ENCODE measurements at regions not wholly inside any gene's neighbourhood (a gene's known extent, or its start where the extent isn't known, plus 50 kb on each side); places are given as distances from the start of the nearest gene placed in this dataset.

DNA sequence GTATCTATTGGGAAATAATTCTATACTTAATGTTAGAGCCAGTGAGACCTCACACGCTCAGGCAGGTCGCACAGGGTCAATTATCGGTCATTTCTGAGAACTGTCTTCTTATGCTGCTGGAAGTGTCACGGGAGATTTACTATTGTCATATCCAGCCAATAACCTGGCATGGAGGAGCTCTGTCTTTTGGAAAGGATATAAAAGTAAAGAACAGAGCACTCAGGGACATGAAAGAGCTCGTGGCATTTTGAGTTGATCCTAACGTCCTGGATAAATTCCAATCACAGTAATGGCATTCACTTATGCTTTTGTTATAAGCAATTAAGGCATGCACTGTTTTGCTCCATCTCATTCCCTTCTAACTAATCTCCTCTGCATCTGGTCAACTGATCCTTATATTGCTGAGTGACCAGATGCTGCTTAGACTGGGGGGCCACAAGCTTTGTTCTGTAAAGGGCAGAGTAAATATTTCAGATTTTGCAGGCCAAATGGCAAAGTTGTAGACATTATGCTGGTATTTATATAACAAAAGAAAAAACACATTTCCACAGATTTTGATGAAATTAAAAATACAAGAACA is 453.5 kb upstream of the SMIM21 start:
- H3K4me3 ChIP-seq (replicated peaks in 1 of 2; ENCODE audit: low read depth in 2 of 2, low read length in 2 of 2): no peak overlapping the region
- TF ChIP-seq CTCF (IDR thresholded peaks at IDR 0.05; ENCODE audit: low read depth, low read length): no peak
- no peak for DNase-seq (ENCODE audit: low read depth in 2 of 2)

GRCh38 chr18:75880266-75880665 is 452.8 kb upstream of the SMIM21 start:
- TF ChIP-seq CTCF (IDR thresholded peaks at IDR 0.05; ENCODE audit: low read depth, low read length): no peak
- DNase-seq (ENCODE audit: low read depth in 2 of 2): no peak
- H3K4me3 ChIP-seq (replicated peaks in 1 of 2; ENCODE audit: low read depth in 2 of 2, low read length in 2 of 2): no peak overlapping the region

DNA sequence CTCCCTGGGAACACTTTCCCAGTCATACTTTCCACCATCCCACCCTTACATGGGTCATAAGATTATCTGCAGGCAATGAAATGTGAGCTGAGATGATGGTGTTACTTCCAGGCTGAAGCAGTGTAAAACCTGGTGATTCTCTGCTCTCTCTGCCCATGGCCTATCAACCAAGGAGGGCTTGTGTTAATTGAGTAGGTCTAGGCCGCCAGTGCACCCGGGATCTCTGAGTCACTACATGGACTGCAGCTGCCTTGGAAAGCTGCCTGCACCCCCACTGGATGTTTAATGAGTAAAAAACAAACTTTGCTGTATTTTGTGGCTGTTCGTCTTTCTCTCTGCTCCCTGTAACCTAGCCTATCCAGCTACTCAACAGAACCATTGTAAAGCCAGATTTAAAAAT is 451.7 kb upstream of the SMIM21 start:
- TF ChIP-seq CTCF (IDR thresholded peaks at IDR 0.05; ENCODE audit: low read depth, low read length): no peak
- DNase-seq (ENCODE audit: low read depth in 2 of 2): no peak
- no peak overlapping the region for H3K4me3 ChIP-seq (replicated peaks in 1 of 2; ENCODE audit: low read depth in 2 of 2, low read length in 2 of 2)

- DNase-seq (ENCODE audit: low read depth in 2 of 2): no peak
- no peak for TF ChIP-seq CTCF (IDR thresholded peaks at IDR 0.05; ENCODE audit: low read depth, low read length)
- no peak overlapping the region for H3K4me3 ChIP-seq (replicated peaks in 1 of 2; ENCODE audit: low read depth in 2 of 2, low read length in 2 of 2)
Observed at GRCh38 chr18:75875559-75875958, 448.1 kb upstream of the SMIM21 start.

DNA sequence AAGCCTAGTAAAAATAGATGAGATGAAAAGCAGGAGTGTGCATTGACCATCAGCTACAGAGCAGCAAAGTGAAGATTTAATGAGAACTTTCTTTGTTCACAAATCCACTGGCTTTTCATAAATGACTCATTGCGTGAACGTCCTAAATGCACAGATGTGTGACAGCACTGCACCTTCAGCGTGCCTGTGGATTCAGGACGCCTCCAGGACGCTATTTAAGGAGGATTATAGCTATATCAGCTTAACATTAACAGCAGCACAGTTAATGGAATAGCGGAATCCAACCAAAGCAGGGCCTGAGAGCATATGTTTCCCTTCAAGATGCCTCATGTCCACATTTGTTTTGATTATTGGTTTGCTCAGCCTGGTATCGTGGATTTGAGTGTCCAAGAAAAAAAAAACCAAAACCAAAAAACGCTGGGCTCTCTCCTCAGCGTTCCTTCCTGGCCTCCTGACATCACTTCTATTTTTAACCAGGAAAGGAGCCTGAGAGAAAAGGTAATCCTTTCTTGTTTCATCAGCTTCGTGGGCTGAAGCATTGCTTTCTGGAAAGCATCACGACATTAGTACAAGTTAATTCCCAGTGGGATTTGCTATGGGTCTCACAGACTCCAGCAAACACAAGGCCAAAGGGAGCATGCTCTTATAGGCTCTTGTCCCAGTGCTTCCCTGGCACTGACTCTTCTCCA is 447.0 kb upstream of the SMIM21 start:
- DNase-seq (ENCODE audit: low read depth in 2 of 2): no peak
- TF ChIP-seq CTCF (IDR thresholded peaks at IDR 0.05; ENCODE audit: low read depth, low read length): no peak
- H3K4me3 ChIP-seq (replicated peaks in 1 of 2; ENCODE audit: low read depth in 2 of 2, low read length in 2 of 2): no peak overlapping the region

DNA sequence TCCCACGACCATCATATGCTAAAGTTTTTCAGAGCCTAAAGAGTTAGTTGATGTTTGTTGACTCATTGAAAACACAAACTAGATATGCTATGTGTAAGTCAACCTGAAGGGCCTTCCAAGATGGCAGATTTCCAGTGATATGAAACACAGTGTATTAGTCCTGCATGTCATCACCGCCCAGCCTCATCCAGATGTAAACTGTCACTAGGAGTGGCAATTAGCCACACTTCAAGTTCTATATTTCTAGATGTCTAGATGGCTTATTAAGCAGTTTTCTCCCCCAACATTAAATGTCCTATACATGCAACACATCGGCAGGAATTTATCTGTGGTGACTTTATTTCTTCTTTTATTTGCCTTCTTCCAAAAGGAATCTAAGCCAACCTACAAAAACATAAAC is 444.1 kb upstream of the SMIM21 start:
- no peak overlapping the region for H3K4me3 ChIP-seq (replicated peaks in 1 of 2; ENCODE audit: low read depth in 2 of 2, low read length in 2 of 2)
- DNase-seq (ENCODE audit: low read depth in 2 of 2): no peak
- TF ChIP-seq CTCF (IDR thresholded peaks at IDR 0.05; ENCODE audit: low read depth, low read length): no peak

GRCh38 chr18:75869162-75869561 is 441.7 kb upstream of the SMIM21 start:
- DNase-seq (ENCODE audit: low read depth in 2 of 2): no peak
- no peak overlapping the region for H3K4me3 ChIP-seq (replicated peaks in 1 of 2; ENCODE audit: low read depth in 2 of 2, low read length in 2 of 2)
- no peak for TF ChIP-seq CTCF (IDR thresholded peaks at IDR 0.05; ENCODE audit: low read depth, low read length)
